Neural crest cell (in vitro differentiated cells): ENCODE measurements at regions not wholly inside any gene's neighbourhood (a gene's known extent, or its start where the extent isn't known, plus 50 kb on each side); places are given as distances from the start of the nearest gene placed in this dataset.

Experiments
- DNase-seq: peaks from one replicate; pipeline ENCODE4 v3.0.0; 2021; ENCODE audit warnings: low read depth, mixed read lengths, low spot score
- H3K27ac Mint-ChIP-seq: one replicate; pipeline ENCODE4 v1.8.0; 2021; ENCODE audit warnings: mild to moderate bottlenecking, mixed read lengths; ENCODE audit not compliant: unreplicated experiment
- H3K27me3 Mint-ChIP-seq: 2 replicates; pipeline ENCODE4 v1.8.0; 2021; ENCODE audit warnings: low read depth, mild to moderate bottlenecking, mixed read lengths
- H3K36me3 Mint-ChIP-seq: 2 replicates; pipeline ENCODE4 v1.8.0; 2021; ENCODE audit warnings: low read depth, mild to moderate bottlenecking, mixed read lengths
- H3K4me1 Mint-ChIP-seq: 2 replicates; pipeline ENCODE4 v1.8.0; 2021; ENCODE audit warnings: mixed read lengths
- H3K4me3 Mint-ChIP-seq: one replicate; pipeline ENCODE4 v1.8.0; 2021; ENCODE audit warnings: mild to moderate bottlenecking, mixed read lengths
- H3K9me3 Mint-ChIP-seq: 2 replicates; pipeline ENCODE4 v1.8.0; 2021; ENCODE audit warnings: mixed read lengths
- CTCF ChIP-seq: fragments of 200-600 bp; sonication (generic); conservative IDR thresholded peaks from 2 replicates; pipeline ENCODE4 v1.5.0; 2021; ENCODE audit warnings: antibody characterized with exemption, mild to moderate bottlenecking

GRCh38 chr3:82103241-82103640, 341.8 kb upstream of the GBE1 start:
- no peaks in the 10 kb centered on the region for H3K36me3 Mint-ChIP-seq
- no peak for DNase-seq
- H3K4me3 Mint-ChIP-seq = no peak overlapping the region
- no peak overlapping the region for H3K27ac Mint-ChIP-seq
- H3K4me1 Mint-ChIP-seq = no peaks in the 10 kb centered on the region
- H3K9me3 Mint-ChIP-seq = peaks cover 3% of the 10 kb centered on the region
- H3K27me3 Mint-ChIP-seq = no peaks in the 10 kb centered on the region
- no peak for TF ChIP-seq CTCF

- no peak for TF ChIP-seq CTCF
- Mint-ChIP-seq H3K9me3 (peaks cover 3% of the 10 kb centered on the region), H3K27ac (no peak overlapping the region), H3K4me1 (no peaks in the 10 kb centered on the region), H3K27me3 (no peaks in the 10 kb centered on the region), H3K36me3 (no peaks in the 10 kb centered on the region), H3K4me3 (no peak overlapping the region)
- no peak for DNase-seq
Observed at GRCh38 chr3:82100378-82100777, 338.9 kb upstream of the GBE1 start.

- no peak overlapping the region for H3K4me3 Mint-ChIP-seq
- H3K9me3 Mint-ChIP-seq = peaks cover 8% of the 10 kb centered on the region
- no peaks in the 10 kb centered on the region for H3K4me1 Mint-ChIP-seq
- DNase-seq = no peak
- H3K27me3 Mint-ChIP-seq = no peaks in the 10 kb centered on the region
- H3K36me3 Mint-ChIP-seq = no peaks in the 10 kb centered on the region
- no peak overlapping the region for H3K27ac Mint-ChIP-seq
- no peak for TF ChIP-seq CTCF
Observed at GRCh38 chr3:82093641-82094040, 332.2 kb upstream of the GBE1 start.

DNA sequence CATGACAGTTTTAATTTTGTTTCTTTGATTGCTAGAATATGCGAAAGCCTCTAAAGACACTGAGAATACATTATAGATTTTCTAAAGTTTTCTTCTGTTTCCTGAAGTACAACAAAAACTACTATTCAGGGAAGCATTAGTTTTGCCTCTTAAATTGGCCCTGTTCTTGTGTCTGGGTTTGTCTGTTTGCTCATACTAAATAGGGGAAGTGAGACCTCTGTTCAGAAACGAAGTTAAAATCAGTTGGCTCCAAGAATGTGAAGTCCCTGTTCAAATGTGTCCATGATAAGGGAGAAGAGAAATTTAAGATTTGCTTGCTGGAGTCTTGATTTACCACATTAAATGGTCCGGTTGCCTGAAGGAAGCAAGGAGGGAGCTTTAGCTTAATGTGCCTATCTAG, 327.3 kb upstream of the GBE1 start:
- H3K4me3 Mint-ChIP-seq = no peak overlapping the region
- no peak for DNase-seq
- H3K27ac Mint-ChIP-seq = peak overlapping the region; percentile 8
- no peak for TF ChIP-seq CTCF
- no peaks in the 10 kb centered on the region for H3K36me3 Mint-ChIP-seq
- H3K9me3 Mint-ChIP-seq = peaks cover 7% of the 10 kb centered on the region
- peaks cover 19% of the 10 kb centered on the region for H3K4me1 Mint-ChIP-seq
- no peaks in the 10 kb centered on the region for H3K27me3 Mint-ChIP-seq

- no peaks in the 10 kb centered on the region for H3K36me3 Mint-ChIP-seq
- no peak for DNase-seq
- H3K27ac Mint-ChIP-seq = no peak overlapping the region
- peaks cover 19% of the 10 kb centered on the region for H3K4me1 Mint-ChIP-seq
- H3K9me3 Mint-ChIP-seq = peaks cover 2% of the 10 kb centered on the region
- TF ChIP-seq CTCF = no peak
- no peak overlapping the region for H3K4me3 Mint-ChIP-seq
- no peaks in the 10 kb centered on the region for H3K27me3 Mint-ChIP-seq
Observed at GRCh38 chr3:82087958-82088357, 326.5 kb upstream of the GBE1 start.

- DNase-seq = no peak
- Mint-ChIP-seq H3K36me3 (no peaks in the 10 kb centered on the region), H3K4me3 (no peak overlapping the region), H3K9me3 (no peaks in the 10 kb centered on the region), H3K27ac (no peak overlapping the region), H3K27me3 (no peaks in the 10 kb centered on the region), H3K4me1 (peaks cover 19% of the 10 kb centered on the region)
- TF ChIP-seq CTCF = no peak
Observed at GRCh38 chr3:82085851-82086475, 324.5 kb upstream of the GBE1 start.
